Epithelial cell of proximal tubule (primary cell): ENCODE measurements at regions not wholly inside any gene's neighbourhood (a gene's known extent, or its start where the extent isn't known, plus 50 kb on each side); places are given as distances from the start of the nearest gene placed in this dataset.

Experiments
- DNase-seq: peaks from one replicate; pipeline ENCODE4 v3.0.0-alpha.2; 2011; ENCODE audit warnings: low read depth
- H3K4me3 ChIP-seq: 2 replicates; pipeline ENCODE4 v1.5.1; 2011; ENCODE audit warnings: low read depth, mild to moderate bottlenecking, low read length
- TF ChIP-seq, protein P1 (sequence below): conservative IDR thresholded peaks from 2 replicates; pipeline ENCODE4 v1.5.1; 2012; ENCODE audit warnings: low read depth, mild to moderate bottlenecking, low read length

DNA sequence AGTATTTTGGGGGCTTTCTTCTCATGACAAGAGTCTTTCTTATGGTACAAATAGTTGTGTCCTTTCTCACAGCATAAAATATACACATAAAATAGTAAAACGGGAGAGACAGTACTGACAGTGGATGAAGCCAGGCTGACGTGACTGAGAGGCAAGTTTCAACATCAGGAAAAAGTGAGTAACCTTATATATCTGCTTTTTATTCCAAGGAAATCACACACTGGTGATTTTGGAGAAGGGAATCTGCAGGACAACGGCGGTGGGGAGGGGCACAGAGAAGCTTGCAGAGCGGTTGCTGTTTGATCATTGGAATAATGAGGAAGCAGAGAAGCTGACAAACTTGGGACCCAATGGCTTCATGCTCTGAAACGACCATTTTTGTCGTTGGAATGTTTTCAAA, 130.6 kb upstream of the ZNF236 start:
- no peak overlapping the region for H3K4me3 ChIP-seq
- TF ChIP-seq, protein P1, sequence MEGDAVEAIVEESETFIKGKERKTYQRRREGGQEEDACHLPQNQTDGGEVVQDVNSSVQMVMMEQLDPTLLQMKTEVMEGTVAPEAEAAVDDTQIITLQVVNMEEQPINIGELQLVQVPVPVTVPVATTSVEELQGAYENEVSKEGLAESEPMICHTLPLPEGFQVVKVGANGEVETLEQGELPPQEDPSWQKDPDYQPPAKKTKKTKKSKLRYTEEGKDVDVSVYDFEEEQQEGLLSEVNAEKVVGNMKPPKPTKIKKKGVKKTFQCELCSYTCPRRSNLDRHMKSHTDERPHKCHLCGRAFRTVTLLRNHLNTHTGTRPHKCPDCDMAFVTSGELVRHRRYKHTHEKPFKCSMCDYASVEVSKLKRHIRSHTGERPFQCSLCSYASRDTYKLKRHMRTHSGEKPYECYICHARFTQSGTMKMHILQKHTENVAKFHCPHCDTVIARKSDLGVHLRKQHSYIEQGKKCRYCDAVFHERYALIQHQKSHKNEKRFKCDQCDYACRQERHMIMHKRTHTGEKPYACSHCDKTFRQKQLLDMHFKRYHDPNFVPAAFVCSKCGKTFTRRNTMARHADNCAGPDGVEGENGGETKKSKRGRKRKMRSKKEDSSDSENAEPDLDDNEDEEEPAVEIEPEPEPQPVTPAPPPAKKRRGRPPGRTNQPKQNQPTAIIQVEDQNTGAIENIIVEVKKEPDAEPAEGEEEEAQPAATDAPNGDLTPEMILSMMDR: no peak
- no peak for DNase-seq

DNA sequence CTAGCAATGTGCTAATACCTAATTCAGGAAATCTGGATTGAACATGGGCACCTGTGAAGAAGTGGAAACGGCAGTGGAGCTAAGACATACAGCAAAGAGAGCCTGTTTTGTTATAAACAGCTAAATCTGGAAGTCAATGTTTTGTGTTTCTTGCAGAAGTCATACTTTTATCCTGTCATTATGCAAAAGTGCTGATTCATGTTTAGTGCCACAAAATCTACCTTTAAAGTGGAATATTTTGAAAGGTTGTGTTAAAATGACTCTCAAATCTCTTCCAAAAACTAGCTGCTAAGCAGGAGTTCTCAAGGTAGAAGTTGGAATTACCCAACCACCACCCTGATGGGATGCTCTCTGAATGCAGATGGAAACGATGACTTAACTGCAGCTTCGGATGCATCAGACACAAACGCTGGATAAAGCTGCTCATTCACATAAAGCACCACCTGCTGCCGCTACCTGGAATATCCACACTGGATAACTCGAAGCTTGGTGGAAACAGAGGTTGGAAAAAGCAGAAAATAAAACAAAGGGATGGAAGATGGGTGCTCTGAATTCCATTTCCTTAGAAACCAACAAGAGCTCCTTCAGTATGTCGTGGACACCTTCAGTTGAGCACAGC, 132.6 kb upstream of the ZNF236 start:
- H3K4me3 ChIP-seq: no peak overlapping the region
- no peak for DNase-seq
- TF ChIP-seq, protein P1: no peak

DNA sequence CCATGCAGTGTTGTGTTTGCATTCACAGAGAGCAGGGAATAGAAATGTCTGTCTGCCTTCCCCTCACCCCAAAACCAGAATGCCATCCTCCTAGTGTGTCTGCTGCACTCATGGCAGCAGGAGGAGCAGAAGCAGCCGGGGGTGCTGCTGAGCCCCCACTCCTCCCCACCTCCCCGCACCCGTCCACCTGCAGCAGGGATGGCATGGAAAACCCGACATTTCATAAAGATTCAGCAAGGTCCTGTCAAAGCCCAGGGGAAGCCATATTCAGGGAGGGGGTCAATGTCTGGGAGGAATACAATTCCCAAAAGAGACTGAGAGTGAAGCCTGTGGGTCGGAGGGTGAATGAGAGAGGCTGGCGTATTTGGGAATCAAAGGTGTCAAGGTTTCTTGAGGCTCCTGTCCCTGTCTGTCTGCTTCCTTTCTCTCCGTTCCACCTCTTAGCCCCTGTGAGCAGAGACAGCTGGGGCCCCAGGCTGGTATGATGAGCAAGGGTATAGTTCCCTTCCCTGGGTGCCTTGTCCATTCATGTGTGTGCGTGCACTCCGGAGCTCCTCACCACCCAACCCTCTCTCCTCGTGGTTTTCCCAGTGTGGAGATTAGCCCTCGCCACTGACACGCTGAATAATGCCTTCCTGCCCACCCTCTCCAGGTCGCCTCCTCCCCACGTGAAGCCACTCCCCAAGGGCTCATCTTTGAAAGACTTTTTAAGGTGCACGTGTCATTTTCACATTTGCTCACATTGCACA, 133.5 kb upstream of the ZNF236 start:
- TF ChIP-seq, protein P1: no peak
- DNase-seq: no peak
- H3K4me3 ChIP-seq: no peak overlapping the region

- DNase-seq: peak; percentile 86
- TF ChIP-seq, protein P1: no peak
- no peak overlapping the region for H3K4me3 ChIP-seq
Observed at GRCh38 chr18:76687304-76687962, 134.9 kb upstream of the ZNF236 start.

- TF ChIP-seq, protein P1: peak; percentile 71
- DNase-seq: peak; percentile 72
Observed at GRCh38 chr18:76686737-76687231, 135.6 kb upstream of the ZNF236 start.

DNA sequence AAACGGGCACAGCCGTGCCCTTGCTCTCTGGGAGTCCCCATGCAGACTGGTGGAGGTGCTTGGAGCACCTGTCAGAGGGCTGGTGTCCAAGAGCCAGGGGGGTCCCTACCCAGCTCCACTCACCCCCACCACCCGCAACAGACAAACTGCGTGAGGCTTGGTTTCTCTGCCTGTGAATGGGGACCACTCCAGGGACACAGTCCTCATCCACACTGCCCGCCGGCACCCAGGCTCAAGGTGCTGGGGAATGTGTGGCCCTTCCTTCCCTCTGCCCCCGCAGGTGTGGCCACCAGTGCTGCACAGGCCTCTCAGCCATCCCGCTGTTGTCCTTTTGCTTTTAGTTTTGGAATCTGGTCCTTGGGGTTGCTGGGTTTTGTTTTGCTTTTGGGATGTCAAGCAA, 136.5 kb upstream of the ZNF236 start:
- no peak overlapping the region for H3K4me3 ChIP-seq
- no peak for DNase-seq
- TF ChIP-seq, protein P1: no peak

More at GRCh38 chr18:76686737-76687231, 135.6 kb upstream of the ZNF236 start:
- peak overlapping the region; percentile 27 for H3K4me3 ChIP-seq
